HCT116 (cell line): ENCODE measurements at regions not wholly inside any gene's neighbourhood (a gene's known extent, or its start where the extent isn't known, plus 50 kb on each side); places are given as distances from the start of the nearest gene placed in this dataset.

Experiments
- CTCF ChIP-seq, 3 experiments: fragments of 200-600 bp in 1 of 3; sonication (generic) in 1 of 3; IDR thresholded peaks in 2 of 3; conservative IDR thresholded peaks in 1 of 3; 2 replicates each; pipeline ENCODE4 v1.5.1; 2012 to 2017; ENCODE audit warnings: low read depth in 2 of 3, low read length in 2 of 3, antibody characterized with exemption in 1 of 3, borderline replicate concordance in 1 of 3, control low read depth in 1 of 3, mild to moderate bottlenecking in 1 of 3, mixed read lengths in 1 of 3, mixed run types in 1 of 3, moderate library complexity in 1 of 3; ENCODE audit not compliant: insufficient read depth in 1 of 3
- EZH2 ChIP-seq: fragments of 200-600 bp; sonication (generic); IDR thresholded peaks from 2 replicates; pipeline ENCODE4 v1.6.1; 2017; ENCODE audit warnings: antibody characterized with exemption, mixed run types
- REST ChIP-seq: IDR thresholded peaks from 2 replicates; pipeline ENCODE4 v1.6.1; 2012; ENCODE audit warnings: low read depth

GRCh38 chr21:25350056-25350455, 257.2 kb downstream of the MRPL39 start:
- no peak for TF ChIP-seq REST
- TF ChIP-seq CTCF (IDR thresholded peaks at IDR 0.05 in 2 of 3, conservative IDR thresholded peaks at IDR 0.05 in 1 of 3; ENCODE audit: borderline replicate concordance in 1 of 3, insufficient read depth in 1 of 3, low read depth in 2 of 3, low read length in 2 of 3): peak in 2 of 3 experiments; percentile 24 to 31; a peak in 2 of 6 replicates
- TF ChIP-seq EZH2: no peak
